ENCODE measurements at regions not wholly inside any gene's neighbourhood (a gene's known extent, or its start where the extent isn't known, plus 50 kb on each side); places are given as distances from the start of the nearest gene placed in this dataset.

DNA sequence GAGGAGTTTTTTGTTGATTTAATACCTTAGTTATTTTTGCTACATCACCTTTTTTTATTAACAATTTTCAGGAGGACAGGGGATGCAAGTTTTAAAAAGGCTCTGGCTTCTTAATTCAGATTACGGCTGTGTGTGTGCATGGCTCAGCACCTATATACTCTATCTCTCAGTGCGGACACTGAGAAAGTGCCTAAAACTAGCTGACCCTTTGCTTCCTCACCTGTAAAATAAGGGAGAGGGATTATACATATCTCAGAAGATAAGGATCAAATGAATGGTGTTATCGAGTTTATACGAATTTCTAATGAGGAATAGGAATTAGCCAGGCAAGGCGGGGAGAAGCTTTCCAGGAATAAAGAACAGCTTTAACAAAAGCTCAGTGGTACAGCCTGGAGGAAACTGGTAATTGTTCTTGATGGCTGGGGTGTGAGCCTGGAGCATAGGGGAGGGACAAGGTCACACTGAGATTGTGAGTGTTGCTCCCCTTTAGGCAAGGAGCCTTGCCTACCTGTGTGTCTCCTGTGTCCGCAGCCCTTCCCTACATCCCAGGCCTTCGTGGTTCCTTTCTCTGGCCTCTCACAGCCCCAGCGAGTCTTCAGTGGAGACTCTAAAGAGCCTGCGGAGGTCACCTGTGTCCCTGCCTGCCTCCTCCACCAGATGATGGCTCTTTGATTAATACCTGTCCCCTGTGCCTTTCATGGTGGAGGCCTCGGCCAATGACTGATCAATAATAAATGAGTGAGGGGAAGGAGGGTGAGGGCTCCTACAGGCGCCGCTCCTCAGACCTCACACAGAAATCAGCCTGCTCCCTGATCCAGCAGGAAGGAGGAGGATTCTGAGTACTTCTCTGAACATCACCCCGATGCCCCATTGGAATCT lies 92.7 kb downstream of the DDX1 start:
- no peak for TF ChIP-seq CTCF (IDR thresholded peaks at IDR 0.05)
- TF ChIP-seq POLR2A (IDR thresholded peaks at IDR 0.05): no peak
